K562 (cell line): ENCODE measurements at regions not wholly inside any gene's neighbourhood (a gene's known extent, or its start where the extent isn't known, plus 50 kb on each side); places are given as distances from the start of the nearest gene placed in this dataset.

ENCODE experiments used
- ATAC-seq: fragments of 200-7000 bp; cut with Tn5 transposase; 3 replicates; pipeline ENCODE4 v1.9.1; 2020; ENCODE audit warnings: moderate library complexity
- BruUV-seq: library from RNA; stranded (reverse); fragments of 400-500 nt; replicated peaks from 2 replicates; lab custom pipeline; 2021; lab: Mats Ljungman, UMichigan
- CTCF ChIA-PET: fragments of 300-600 bp; formaldehyde crosslinking; extraction: SDS; loops from one replicate; lab custom pipeline; 2021; ENCODE audit warnings: low intra/inter-chr PET ratio; lab: Yijun Ruan, JAX
- POLR2A ChIA-PET: fragments of 300-600, 350-650 bp; sonication (Branson Sonifier 250); formaldehyde crosslinking; extraction: SDS; loops from one replicate; lab custom pipeline; 2021; ENCODE audit warnings: antibody characterized with exemption, inconsistent platforms; lab: Yijun Ruan, JAX
- DNase-seq, 4 experiments: peaks; one replicate each; pipeline versions ENCODE4 v3.0.0 to v3.0.0-alpha.2; 2011 to 2018; ENCODE audit warnings: low spot score in 3 of 4, mixed read lengths in 3 of 4; ENCODE audit errors: extremely low read depth in 1 of 4
- FAIRE-seq: peaks from 2 replicates; lab custom pipeline; 2011; peaks lifted over from hg19 to GRCh38; lab: Jason Lieb, UNC
- H2AFZ ChIP-seq: 2 replicates; pipeline ENCODE4 v1.6.0; 2011; ENCODE audit warnings: low read depth, low read length, control low read depth, inconsistent platforms
- H3K27ac ChIP-seq: fragments of 200-600 bp; 3 replicates; pipeline ENCODE4 v1.8.0; 2011; ENCODE audit warnings: low read depth, mild to moderate bottlenecking, control low read depth, inconsistent platforms, low read length, moderate library complexity, mixed read lengths; ENCODE audit errors: extremely low read depth
- H3K27me3 ChIP-seq, 2 experiments: fragments of 300-600 bp in 1 of 2; 2 replicates in 1 of 2; 3 replicates in 1 of 2; pipeline versions ENCODE4 v1.6.0 to v1.8.0; 2011; ENCODE audit warnings: inconsistent platforms in 2 of 2, low read length in 2 of 2, mild to moderate bottlenecking in 1 of 2, mixed read lengths in 1 of 2, moderate library complexity in 1 of 2; ENCODE audit not compliant: control insufficient read depth in 2 of 2, insufficient read depth in 2 of 2
- H3K36me3 ChIP-seq: fragments of 300-600 bp; 3 replicates; pipeline ENCODE4 v1.8.0; 2011; ENCODE audit warnings: mild to moderate bottlenecking, low read length, inconsistent platforms; ENCODE audit not compliant: control insufficient read depth, insufficient read depth
- H3K4me1 ChIP-seq, 2 experiments: fragments of 200-600 bp in 1 of 2; replicated peaks in 1 of 2; 2 replicates in 1 of 2; 3 replicates in 1 of 2; pipeline versions ENCODE4 v1.5.1 to v1.8.0; 2011; ENCODE audit warnings: inconsistent platforms in 2 of 2, low read length in 2 of 2, mild to moderate bottlenecking in 1 of 2, mixed read lengths in 1 of 2, moderate library complexity in 1 of 2; ENCODE audit not compliant: control insufficient read depth in 2 of 2, insufficient read depth in 2 of 2
- H3K4me2 ChIP-seq: 2 replicates; pipeline ENCODE4 v1.6.1; 2011; ENCODE audit warnings: low read length, control low read depth, inconsistent platforms, mixed read lengths; ENCODE audit not compliant: insufficient read depth
- H3K4me3 ChIP-seq: fragments of 200-600 bp; sonication (generic), shearing (Covaris generic); 2 replicates; pipeline ENCODE4 v1.5.1; 2016; ENCODE audit warnings: control low read depth, inconsistent platforms
- H3K79me2 ChIP-seq: fragments of 200-600 bp; 3 replicates; pipeline ENCODE4 v1.8.0; 2011; ENCODE audit warnings: low read length, inconsistent platforms; ENCODE audit not compliant: control insufficient read depth, insufficient read depth
- H3K9ac ChIP-seq, 2 experiments: 2 replicates each; pipeline versions ENCODE4 v1.6.0 to v1.6.1; 2011; ENCODE audit warnings: low read depth in 2 of 2, low read length in 2 of 2, control low read depth in 1 of 2, inconsistent platforms in 1 of 2, mild to moderate bottlenecking in 1 of 2, mixed read lengths in 1 of 2; ENCODE audit not compliant: insufficient read depth in 1 of 2
- H3K9me1 ChIP-seq: one replicate; pipeline ENCODE4 v1.6.0; 2011; ENCODE audit warnings: inconsistent platforms, mild to moderate bottlenecking, low read length, moderate library complexity; ENCODE audit not compliant: control insufficient read depth, insufficient read depth
- H3K9me3 ChIP-seq: replicated peaks from 2 replicates; pipeline ENCODE4 v1.5.1; 2011; ENCODE audit warnings: low read depth, low read length, inconsistent platforms; ENCODE audit not compliant: control insufficient read depth, insufficient read depth
- H4K20me1 ChIP-seq: replicated peaks from 2 replicates; pipeline ENCODE4 v1.6.1; 2011; ENCODE audit warnings: low read length, inconsistent platforms, mixed read lengths; ENCODE audit not compliant: control insufficient read depth, insufficient read depth
- HDAC2 ChIP-seq: fragments of 450-650 bp; IDR thresholded peaks from 2 replicates; pipeline ENCODE4 v1.6.1; 2016; ENCODE audit warnings: mild to moderate bottlenecking
- MCM3 ChIP-seq: fragments of 450-650 bp; IDR thresholded peaks from 2 replicates; pipeline ENCODE4 v1.6.1; 2016
- MGA ChIP-seq: fragments of 450-650 bp; IDR thresholded peaks from 2 replicates; pipeline ENCODE4 v1.6.1; 2016; ENCODE audit warnings: mild to moderate bottlenecking, moderate library complexity
- PREB ChIP-seq: sonication (generic); formaldehyde crosslinking; IDR thresholded peaks from 2 replicates; pipeline ENCODE4 v1.8.1; 2023; ENCODE audit warnings: mild to moderate bottlenecking, missing genetic modification reagents
- ZFP1 ChIP-seq: fragments of 450-650 bp; formaldehyde crosslinking; IDR thresholded peaks from 2 replicates; pipeline ENCODE4 v1.4.0; 2020; ENCODE audit warnings: mild to moderate bottlenecking, mixed read lengths
- ZNF175 ChIP-seq: fragments of 200-800 bp; sonication (Bioruptor generic); IDR thresholded peaks from 2 replicates; pipeline ENCODE4 v1.6.1; 2016; ENCODE audit warnings: low read depth, mild to moderate bottlenecking, missing genetic modification characterization, missing compliant biosample characterization
- WGBS: fragments of 100-300 bp; shearing (Covaris generic); methylation state at CpG from one replicate; pipeline ENCODE4 v1.1.6; 2016; ENCODE audit warnings: low coverage, mixed read lengths; ENCODE audit not compliant: insufficient coverage; ENCODE audit errors: missing lambda C conversion rate; 5-methylcytosine and 5-hydroxymethylcytosine counted together
- in situ Hi-C: fragments of 300-500 bp; cut with MboI; formaldehyde crosslinking; loops from 4 replicates; pipeline ENCODE4 v1.15.0; 2018; ENCODE audit warnings: inconsistent platforms, mixed read lengths
- intact Hi-C: fragments of 100-400 bp; cut with micrococcal nuclease; formaldehyde crosslinking; loops from 2 replicates; pipeline ENCODE4 v1.14.2; 2022

GRCh38 chr10:21249435-21249834 lies 276.0 kb downstream of the SKIDA1 start:
- H3K79me2 ChIP-seq = no peaks in the 10 kb centered on the region
- WGBS = 23% methylated on average over 1 of the region's 1 CpG
- no TSS peak for BruUV-seq

More at GRCh38 chr10:21249435-21249834, 276.0 kb downstream of the SKIDA1 start:
- Histone ChIP-seq H3K9me1 (no peaks in the 10 kb centered on the region), H3K36me3 (no peaks in the 10 kb centered on the region), H3K4me3 (no peak overlapping the region), H3K4me1 (no peaks in the 10 kb centered on the region), H3K9ac (no peak overlapping the region), H3K27me3 (no peaks in the 10 kb centered on the region; a peak in 2 of 5 replicates), H3K27ac (no peak overlapping the region), H4K20me1 (no peaks in the 10 kb centered on the region), H2AFZ (no peak overlapping the region), H3K4me2 (no peak overlapping the region), H3K9me3 (no peaks in the 10 kb centered on the region)
- no peak for DNase-seq
- ChIA-PET CTCF (no interaction called here), POLR2A (interaction anchor here (0.5 kb wide), 1 partner anchor 356 kb away, joined by 3 read pairs; no protein-coding TSS in a partner anchor)
- no peak for TF ChIP-seq PREB (CRISPR knock-in tag)
- no peak for TF ChIP-seq ZFP1 (CRISPR knock-in tag)
- no peak for TF ChIP-seq HDAC2
- TF ChIP-seq ZNF175 (CRISPR knock-in tag) = no peak
- no peak for TF ChIP-seq MGA
- TF ChIP-seq MCM3 = no peak
- no peak for ATAC-seq
- intact Hi-C loops = no loop called here
- in situ Hi-C loops = no loop called here
- FAIRE-seq = no peak
